Colonic mucosa (tissue), 4 donors: ENCODE measurements at regions not wholly inside any gene's neighbourhood (a gene's known extent, or its start where the extent isn't known, plus 50 kb on each side); places are given as distances from the start of the nearest gene placed in this dataset.
A peak's percentile ranks its signal among the peaks of the same experiment; 100 is the strongest.
"Not testable (repeated sequence)": the region's sequence is repeated elsewhere in the genome, so short reads cannot be mapped to it uniquely, and the experiment has no call there.

Experiments used
- DNase-seq: peaks from one replicate; pipeline ENCODE4 v3.0.0-alpha.2; 2020
- H3K27ac ChIP-seq: fragments of 200-600 bp; one replicate; pipeline ENCODE4 v1.8.0; 2021
- H3K27me3 ChIP-seq: fragments of 200-600 bp; one replicate; pipeline ENCODE4 v1.8.0; 2021
- H3K36me3 ChIP-seq: fragments of 200-600 bp; one replicate; pipeline ENCODE4 v1.8.0; 2021
- H3K4me1 ChIP-seq: fragments of 200-600 bp; one replicate; pipeline ENCODE4 v1.8.0; 2021; ENCODE audit warnings: mild to moderate bottlenecking
- H3K4me3 ChIP-seq: fragments of 200-600 bp; one replicate; pipeline ENCODE4 v1.8.0; 2021
- H3K9ac ChIP-seq, 2 donors: one replicate each; pipeline ENCODE4 v1.7.0; 2013; ENCODE audit warnings: control low read depth in 2 of 2, low read depth in 2 of 2, low read length in 2 of 2
- H3K9me3 ChIP-seq: fragments of 200-600 bp; one replicate; pipeline ENCODE4 v1.8.0; 2021
- intact Hi-C: fragments of 100-400 bp; cut with DNase I; formaldehyde crosslinking; loops from one replicate; pipeline ENCODE4 v1.14.1; 2022
- TF ChIP-seq, protein P1 (sequence below): fragments of 200-600 bp; IDR thresholded peaks from one replicate; pipeline ENCODE4 v1.8.0; 2022; ENCODE audit warnings: antibody characterized with exemption, mild to moderate bottlenecking
- donor health status: healthy.
- donor health status: DM: no; HTN: no; CAD: no.
- donor health status: DM: no; HTN: no; CAD: no.

DNA sequence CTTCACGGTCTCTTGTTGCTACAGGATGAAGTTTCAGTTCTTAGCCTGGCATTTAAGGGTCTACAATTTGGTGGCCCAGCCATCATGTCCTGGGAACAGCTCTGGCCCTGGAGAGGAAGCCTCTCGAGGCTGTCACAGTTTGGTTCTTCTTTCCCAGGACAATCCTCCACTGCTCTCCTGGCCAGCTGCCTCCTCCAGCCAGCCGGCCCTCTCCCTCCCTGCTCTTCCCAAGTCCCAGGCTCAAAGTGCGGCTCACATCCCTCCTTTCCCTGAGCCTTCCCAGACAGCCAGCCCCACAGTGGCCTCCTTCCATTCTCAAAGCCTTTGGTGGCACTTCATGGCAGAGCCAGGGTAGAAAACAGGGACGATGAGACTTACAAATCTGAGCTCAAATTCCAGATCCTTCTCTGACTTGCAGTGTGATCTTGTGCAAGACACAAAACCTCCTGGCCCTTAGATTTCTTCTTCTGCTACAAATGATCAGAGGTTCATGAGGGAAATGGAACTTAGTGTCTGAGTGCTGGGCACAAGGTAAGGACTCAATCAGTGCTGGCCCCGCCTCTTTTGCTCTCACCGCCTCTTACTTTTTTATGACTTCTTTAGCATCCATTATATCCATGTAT, 223.8 kb upstream of the ECI2 start:
- Histone ChIP-seq H3K36me3 (no peaks in the 10 kb centered on the region), H3K4me3 (no peak overlapping the region), H3K4me1 (peaks cover 20% of the 10 kb centered on the region), H3K9ac (peak overlapping the region; percentile 17 to 23), H3K9me3 (no peaks in the 10 kb centered on the region), H3K27me3 (no peaks in the 10 kb centered on the region), H3K27ac (peak overlapping the region; percentile 64)
- intact Hi-C loops = no loop called here
- no peak for DNase-seq
- TF ChIP-seq, protein P1, sequence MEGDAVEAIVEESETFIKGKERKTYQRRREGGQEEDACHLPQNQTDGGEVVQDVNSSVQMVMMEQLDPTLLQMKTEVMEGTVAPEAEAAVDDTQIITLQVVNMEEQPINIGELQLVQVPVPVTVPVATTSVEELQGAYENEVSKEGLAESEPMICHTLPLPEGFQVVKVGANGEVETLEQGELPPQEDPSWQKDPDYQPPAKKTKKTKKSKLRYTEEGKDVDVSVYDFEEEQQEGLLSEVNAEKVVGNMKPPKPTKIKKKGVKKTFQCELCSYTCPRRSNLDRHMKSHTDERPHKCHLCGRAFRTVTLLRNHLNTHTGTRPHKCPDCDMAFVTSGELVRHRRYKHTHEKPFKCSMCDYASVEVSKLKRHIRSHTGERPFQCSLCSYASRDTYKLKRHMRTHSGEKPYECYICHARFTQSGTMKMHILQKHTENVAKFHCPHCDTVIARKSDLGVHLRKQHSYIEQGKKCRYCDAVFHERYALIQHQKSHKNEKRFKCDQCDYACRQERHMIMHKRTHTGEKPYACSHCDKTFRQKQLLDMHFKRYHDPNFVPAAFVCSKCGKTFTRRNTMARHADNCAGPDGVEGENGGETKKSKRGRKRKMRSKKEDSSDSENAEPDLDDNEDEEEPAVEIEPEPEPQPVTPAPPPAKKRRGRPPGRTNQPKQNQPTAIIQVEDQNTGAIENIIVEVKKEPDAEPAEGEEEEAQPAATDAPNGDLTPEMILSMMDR = no peak

DNA sequence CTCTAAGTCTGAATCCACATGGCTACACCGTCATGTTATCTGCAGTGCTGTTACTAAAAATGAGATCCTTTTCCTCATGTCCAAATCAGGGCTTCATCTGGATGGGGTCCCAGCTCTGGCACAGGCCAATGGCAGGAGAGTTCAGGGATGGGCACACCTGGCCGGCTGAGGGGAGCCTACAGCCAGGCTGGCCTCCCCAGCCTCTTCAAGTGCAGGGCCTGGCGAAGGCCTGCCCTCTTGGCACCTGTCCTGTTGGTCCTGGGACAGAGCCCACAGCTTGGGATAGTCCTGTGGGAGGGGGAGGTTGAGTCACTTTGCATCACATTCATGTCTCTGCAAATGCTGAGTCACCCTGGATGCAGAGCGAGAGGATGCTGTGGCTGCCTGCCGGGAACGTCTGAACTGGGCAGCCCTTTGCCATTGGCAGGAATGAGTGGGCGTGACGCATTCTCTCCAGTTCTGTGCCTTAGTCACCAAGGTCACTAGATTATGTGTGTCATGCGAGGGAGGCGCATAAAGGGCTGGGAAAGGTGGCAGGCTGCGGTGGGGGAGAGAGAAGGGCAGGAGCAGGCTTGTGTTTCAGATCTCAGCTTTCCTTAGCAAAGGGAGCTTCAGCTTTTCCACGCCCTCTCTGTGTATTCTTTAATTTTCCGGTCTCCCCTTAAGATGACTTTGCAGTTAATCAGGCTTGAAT, 223.2 kb upstream of the ECI2 start:
- H3K36me3 ChIP-seq = no peaks in the 10 kb centered on the region
- H3K4me1 ChIP-seq = peaks cover 13% of the 10 kb centered on the region
- TF ChIP-seq, protein P1 = no peak
- H3K9me3 ChIP-seq = no peaks in the 10 kb centered on the region
- H3K9ac ChIP-seq = peak overlapping the region in 1 of 2 donors; percentile 23
- no peaks in the 10 kb centered on the region for H3K27me3 ChIP-seq
- H3K4me3 ChIP-seq = no peak overlapping the region
- intact Hi-C loops = no loop called here
- peak; percentile 92 for DNase-seq
- peak overlapping the region; percentile 64 for H3K27ac ChIP-seq

DNA sequence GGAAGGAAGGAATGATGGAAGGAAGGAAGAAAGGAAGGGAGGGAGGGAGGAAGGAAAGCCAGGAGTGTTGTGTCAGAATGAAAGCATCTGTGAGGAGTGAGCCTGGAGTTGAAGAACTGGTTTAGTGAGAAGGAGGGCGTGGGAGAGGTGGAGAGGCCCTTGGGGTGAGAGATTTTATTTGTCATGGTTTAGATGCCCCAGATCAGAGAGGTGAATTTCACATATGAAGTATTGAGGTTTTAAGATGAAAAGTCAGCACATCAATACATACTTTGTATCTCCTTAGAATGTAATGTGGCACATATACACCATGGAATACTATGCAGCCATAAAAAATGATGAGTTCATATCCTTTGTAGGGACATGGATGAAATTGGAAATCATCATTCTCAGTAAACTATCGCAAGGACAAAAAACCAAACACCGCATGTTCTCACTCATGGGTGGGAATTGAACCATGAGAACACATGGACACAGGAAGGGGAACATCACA, 222.3 kb upstream of the ECI2 start:
- H3K27me3 ChIP-seq, H3K36me3 ChIP-seq, H3K4me1 ChIP-seq, intact Hi-C loops, H3K9ac ChIP-seq, H3K9me3 ChIP-seq, H3K27ac ChIP-seq, H3K4me3 ChIP-seq: not testable (repeated sequence)
- peak; percentile 52 for DNase-seq

DNA sequence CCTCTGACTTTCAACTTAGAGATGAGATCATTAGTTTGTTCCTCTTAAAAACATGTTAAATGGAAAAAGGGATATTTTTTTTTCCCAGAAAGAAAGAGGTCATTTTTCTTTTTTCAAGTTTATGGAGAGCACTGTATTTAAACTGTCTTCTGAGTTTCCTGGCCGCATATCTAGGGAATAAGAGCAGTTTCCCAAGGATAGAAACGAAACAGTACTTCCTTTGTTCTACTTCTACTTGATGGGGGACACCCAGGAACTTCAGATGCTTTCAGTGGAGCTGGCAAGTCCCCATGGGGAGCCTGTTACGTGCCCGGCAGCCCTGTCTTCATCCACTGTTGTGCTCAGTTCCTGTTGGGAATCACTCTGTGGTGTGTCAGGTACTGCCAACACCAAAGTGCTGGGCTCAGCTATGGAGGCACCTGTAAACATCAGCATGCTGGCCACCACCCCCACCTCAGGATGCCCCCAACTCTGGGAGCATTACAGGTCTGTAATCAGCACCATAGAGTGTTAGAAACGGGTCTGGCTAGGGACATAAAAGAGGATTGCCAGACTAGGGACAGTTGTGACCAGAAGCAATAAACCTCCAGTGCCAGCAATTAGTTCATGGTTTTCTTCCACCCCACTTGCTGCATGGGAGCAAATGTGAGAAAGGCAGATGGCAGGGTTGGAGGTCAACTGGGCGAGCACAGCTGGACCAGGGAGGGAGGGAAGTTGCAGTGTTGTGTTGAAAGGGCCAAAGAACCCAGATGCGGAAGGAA, 221.7 kb upstream of the ECI2 start:
- no peaks in the 10 kb centered on the region for H3K36me3 ChIP-seq
- no peak overlapping the region for H3K4me3 ChIP-seq
- TF ChIP-seq, protein P1 = no peak
- no peak overlapping the region for H3K27ac ChIP-seq
- H3K4me1 ChIP-seq = peaks cover 6% of the 10 kb centered on the region
- no peak for DNase-seq
- intact Hi-C loops = no loop called here
- H3K9ac ChIP-seq = no peak overlapping the region
- no peaks in the 10 kb centered on the region for H3K27me3 ChIP-seq
- no peaks in the 10 kb centered on the region for H3K9me3 ChIP-seq

DNA sequence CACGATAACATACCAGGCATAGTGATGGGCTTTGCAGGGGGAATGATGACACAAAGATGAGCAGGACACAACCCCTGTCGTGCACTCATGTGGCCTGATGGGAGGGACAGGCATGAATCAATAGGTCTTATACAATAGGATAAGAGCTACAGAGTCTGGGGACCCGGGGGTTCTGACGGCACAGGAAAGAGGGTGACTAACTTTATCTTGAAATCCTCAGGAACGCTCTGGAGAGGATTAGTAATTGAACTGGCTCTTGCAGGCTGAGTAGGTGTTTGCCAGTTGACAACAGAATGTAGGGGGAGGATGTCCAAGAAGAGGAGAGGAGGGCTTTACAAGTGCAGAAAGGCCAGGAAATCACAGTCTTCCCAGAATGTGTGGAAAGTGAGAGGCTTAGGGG, 219.9 kb upstream of the ECI2 start:
- Histone ChIP-seq H3K27me3 (no peaks in the 10 kb centered on the region), H3K9me3 (no peaks in the 10 kb centered on the region), H3K9ac (no peak overlapping the region), H3K36me3 (no peaks in the 10 kb centered on the region), H3K4me3 (no peak overlapping the region), H3K4me1 (peaks cover 6% of the 10 kb centered on the region), H3K27ac (no peak overlapping the region)
- intact Hi-C loops = no loop called here
- no peak for DNase-seq
- TF ChIP-seq, protein P1 = no peak
